GM19372 (cell line): ENCODE measurements at regions not wholly inside any gene's neighbourhood (a gene's known extent, or its start where the extent isn't known, plus 50 kb on each side); places are given as distances from the start of the nearest gene placed in this dataset.

Experiments used
- ATAC-seq: cut with Tn5 transposase; IDR thresholded peaks from one replicate; pipeline ENCODE4 v1.9.1; 2021; ENCODE audit warnings: mild to moderate bottlenecking, low read depth, moderate library complexity; ENCODE audit not compliant: unreplicated experiment

GRCh38 chr5:175765858-175766257 lies 105.5 kb upstream of the CPLX2 start:
- no peak for ATAC-seq

GRCh38 chr5:175766963-175767362 lies 104.4 kb upstream of the CPLX2 start:
- ATAC-seq = no peak

- ATAC-seq = no peak
Observed at GRCh38 chr5:175772747-175773533, 98.4 kb upstream of the CPLX2 start.

- no peak for ATAC-seq
Observed at GRCh38 chr5:175773534-175774070, 97.8 kb upstream of the CPLX2 start.

GRCh38 chr5:175775416-175775815 lies 96.0 kb upstream of the CPLX2 start:
- ATAC-seq = no peak

GRCh38 chr5:175778951-175779503 lies 92.4 kb upstream of the CPLX2 start:
- no peak for ATAC-seq

- ATAC-seq = no peak
Observed at GRCh38 chr5:175783739-175784138, 87.6 kb upstream of the CPLX2 start.

GRCh38 chr5:175784230-175784629 lies 87.1 kb upstream of the CPLX2 start:
- ATAC-seq = no peak

GRCh38 chr5:175785681-175786080 lies 85.7 kb upstream of the CPLX2 start:
- ATAC-seq = no peak

- ATAC-seq = no peak
Observed at GRCh38 chr5:175788155-175788787, 83.1 kb upstream of the CPLX2 start.

GRCh38 chr5:175789670-175790069 lies 81.7 kb upstream of the CPLX2 start:
- no peak for ATAC-seq

- ATAC-seq = no peak
Observed at GRCh38 chr5:175790796-175791195, 80.6 kb upstream of the CPLX2 start.

- no peak for ATAC-seq
Observed at GRCh38 chr5:175795959-175796358, 75.4 kb upstream of the CPLX2 start.

- ATAC-seq = peak; percentile 82
Observed at GRCh38 chr5:175796536-175797499, 74.6 kb upstream of the CPLX2 start.

GRCh38 chr5:175797521-175798038 lies 73.8 kb upstream of the CPLX2 start:
- ATAC-seq = no peak

GRCh38 chr5:175798626-175799025 lies 72.8 kb upstream of the CPLX2 start:
- no peak for ATAC-seq

GRCh38 chr5:175800656-175801081 lies 70.7 kb upstream of the CPLX2 start:
- ATAC-seq = no peak

GRCh38 chr5:175802361-175802760 lies 69.0 kb upstream of the CPLX2 start:
- no peak for ATAC-seq

GRCh38 chr5:175803254-175803653 lies 68.1 kb upstream of the CPLX2 start:
- ATAC-seq = no peak
